ENCODE measurements at regions not wholly inside any gene's neighbourhood (a gene's known extent, or its start where the extent isn't known, plus 50 kb on each side); places are given as distances from the start of the nearest gene placed in this dataset.
"Not testable (repeated sequence)": the region's sequence is repeated elsewhere in the genome, so short reads cannot be mapped to it uniquely, and the experiment has no call there.

DNA sequence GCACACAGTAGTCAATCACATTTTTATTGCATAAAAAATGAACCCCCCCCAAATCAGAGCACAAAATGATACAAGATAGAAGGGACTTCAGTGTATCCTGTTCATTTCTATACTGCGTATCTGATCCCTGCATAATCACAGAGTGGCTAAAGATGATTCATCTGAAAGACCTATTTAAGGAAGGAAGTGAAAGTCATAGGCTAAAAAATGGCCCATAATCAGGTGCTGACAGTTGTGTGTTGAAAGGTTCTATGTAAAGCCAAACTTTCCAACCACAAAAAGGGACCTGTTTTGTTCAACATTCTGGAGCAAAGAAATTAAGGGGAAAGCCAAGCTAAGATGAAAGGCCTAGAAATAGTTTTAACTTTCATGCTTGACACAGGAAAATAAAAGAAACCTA lies 147.8 kb upstream of the ATP2B1 start:
- peak; percentile 64 for DNase-seq (ENCODE audit: low spot score)

DNA sequence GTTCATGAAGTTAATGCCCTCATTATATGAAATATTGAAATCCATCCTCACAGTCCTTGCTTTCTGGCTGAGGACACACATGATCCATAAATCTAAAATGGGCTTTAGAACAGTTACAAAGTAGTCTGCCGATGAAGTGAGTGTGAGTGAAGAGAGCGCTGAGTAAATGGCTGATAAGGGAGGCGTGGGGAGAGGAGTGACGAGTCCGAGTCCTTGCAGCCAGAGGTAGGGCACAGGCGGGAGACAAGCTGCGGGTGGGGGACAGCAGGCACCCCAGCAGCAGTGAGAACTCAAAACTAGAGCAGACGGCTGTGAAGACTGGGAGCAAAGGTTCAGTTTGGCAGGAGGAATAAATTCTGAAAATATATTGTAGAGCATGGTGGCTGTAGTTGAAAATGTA lies 140.1 kb upstream of the ATP2B1 start:
- DNase-seq (ENCODE audit: low spot score) = no peak

- no peak for DNase-seq (ENCODE audit: low spot score)
Observed at GRCh38 chr12:89846473-89847055, 137.9 kb upstream of the ATP2B1 start.

GRCh38 chr12:89845767-89846166 lies 137.1 kb upstream of the ATP2B1 start:
- DNase-seq (ENCODE audit: low spot score) = no peak

GRCh38 chr12:89845366-89845765 lies 136.7 kb upstream of the ATP2B1 start:
- no peak for DNase-seq (ENCODE audit: low spot score)

- no peak for DNase-seq (ENCODE audit: low spot score)
Observed at GRCh38 chr12:89844539-89844938, 135.9 kb upstream of the ATP2B1 start.

- DNase-seq (ENCODE audit: low spot score) = no peak
Observed at GRCh38 chr12:89840162-89840922, 131.7 kb upstream of the ATP2B1 start.

- DNase-seq (ENCODE audit: low spot score) = no peak
Observed at GRCh38 chr12:89839444-89839843, 130.8 kb upstream of the ATP2B1 start.

GRCh38 chr12:89838833-89839232 lies 130.2 kb upstream of the ATP2B1 start:
- DNase-seq (ENCODE audit: low spot score) = no peak

DNA sequence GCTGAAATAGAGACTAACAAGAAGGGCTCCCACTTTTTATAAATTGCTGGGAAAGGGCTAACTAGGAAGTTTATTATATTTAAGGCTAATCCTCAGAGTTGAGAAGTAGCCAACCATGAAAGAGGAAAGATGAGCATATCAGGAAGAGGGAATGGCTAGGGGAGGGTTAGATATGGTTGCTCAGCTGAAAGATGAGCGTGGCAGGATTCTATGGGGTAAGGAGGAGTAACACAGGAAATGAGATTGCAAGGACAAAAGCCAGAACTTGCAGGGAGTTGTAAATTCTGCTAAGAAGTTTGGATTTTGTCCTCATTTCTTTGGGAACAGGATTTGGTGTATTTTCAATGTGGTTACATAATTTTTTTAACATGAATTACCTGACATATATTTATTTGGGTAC lies 127.4 kb upstream of the ATP2B1 start:
- no peak for DNase-seq (ENCODE audit: low spot score)

DNA sequence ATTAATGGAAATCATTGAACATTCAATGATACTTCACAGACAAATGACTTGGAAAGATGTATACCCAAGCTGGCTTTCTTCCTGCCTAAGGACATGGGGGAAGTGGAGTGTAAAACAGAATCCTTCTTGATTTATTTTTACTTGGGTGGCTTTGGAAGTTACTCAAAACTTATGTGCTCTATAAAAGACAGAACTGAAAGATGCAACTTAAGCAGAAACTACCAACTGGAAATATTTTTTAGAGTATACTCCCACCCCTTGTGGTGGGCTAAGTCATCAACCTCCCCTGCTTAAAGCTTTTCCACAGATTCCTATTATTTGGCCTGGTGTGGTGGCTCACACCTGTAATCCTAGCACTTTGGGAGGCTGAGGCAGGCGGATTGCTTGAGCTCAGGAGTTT lies 126.0 kb upstream of the ATP2B1 start:
- DNase-seq (ENCODE audit: low spot score) = no peak

- no peak for DNase-seq (ENCODE audit: low spot score)
Observed at GRCh38 chr12:89833337-89834252, 125.0 kb upstream of the ATP2B1 start.

DNA sequence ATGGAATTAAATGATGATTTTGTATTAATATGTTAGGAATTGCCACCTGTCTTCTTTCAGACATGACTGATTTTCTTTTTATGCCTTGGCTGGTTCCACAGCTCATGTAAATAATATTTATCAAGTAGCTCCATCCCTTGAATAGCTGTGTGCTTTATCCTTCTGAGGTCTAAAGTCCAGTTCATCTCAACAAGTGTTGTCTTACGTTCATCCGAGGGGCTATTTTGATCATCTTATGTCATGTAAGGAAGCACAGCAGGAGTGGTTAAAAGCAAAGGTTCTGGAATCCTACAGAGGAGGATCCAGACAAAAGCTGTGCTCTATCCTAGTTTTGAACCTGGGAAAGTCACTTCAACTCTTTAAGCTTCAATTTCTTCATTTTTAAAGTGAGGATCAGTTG lies 123.7 kb upstream of the ATP2B1 start:
- DNase-seq (ENCODE audit: low spot score) = no peak

GRCh38 chr12:89831310-89832095 lies 122.9 kb upstream of the ATP2B1 start:
- no peak for DNase-seq (ENCODE audit: low spot score)

- DNase-seq (ENCODE audit: low spot score) = no peak
Observed at GRCh38 chr12:89829434-89829975, 120.9 kb upstream of the ATP2B1 start.

DNA sequence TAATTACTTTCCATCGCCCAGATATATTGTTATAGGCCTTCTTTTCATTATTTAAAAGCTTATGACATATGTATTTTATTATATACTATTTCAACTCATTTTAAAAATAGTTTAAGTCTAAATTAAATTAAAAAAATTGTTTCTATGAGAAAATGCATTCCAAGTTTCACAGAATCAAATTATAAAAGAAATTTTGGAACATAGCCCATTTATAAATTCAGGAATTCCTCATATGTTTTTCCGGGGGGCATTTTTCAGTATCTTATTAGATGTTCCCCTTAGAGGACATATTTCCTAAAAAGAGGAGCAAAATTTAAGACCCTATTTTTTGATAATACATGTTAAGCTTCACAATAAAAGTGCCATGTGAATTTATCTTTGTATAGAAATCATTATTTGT lies 119.9 kb upstream of the ATP2B1 start:
- DNase-seq (ENCODE audit: low spot score) = no peak

GRCh38 chr12:89827592-89827991 lies 119.0 kb upstream of the ATP2B1 start:
- DNase-seq (ENCODE audit: low spot score) = no peak

GRCh38 chr12:89826468-89826867 lies 117.8 kb upstream of the ATP2B1 start:
- no peak for DNase-seq (ENCODE audit: low spot score)

- no peak for DNase-seq (ENCODE audit: low spot score)
Observed at GRCh38 chr12:89825591-89826449, 117.2 kb upstream of the ATP2B1 start.

DNA sequence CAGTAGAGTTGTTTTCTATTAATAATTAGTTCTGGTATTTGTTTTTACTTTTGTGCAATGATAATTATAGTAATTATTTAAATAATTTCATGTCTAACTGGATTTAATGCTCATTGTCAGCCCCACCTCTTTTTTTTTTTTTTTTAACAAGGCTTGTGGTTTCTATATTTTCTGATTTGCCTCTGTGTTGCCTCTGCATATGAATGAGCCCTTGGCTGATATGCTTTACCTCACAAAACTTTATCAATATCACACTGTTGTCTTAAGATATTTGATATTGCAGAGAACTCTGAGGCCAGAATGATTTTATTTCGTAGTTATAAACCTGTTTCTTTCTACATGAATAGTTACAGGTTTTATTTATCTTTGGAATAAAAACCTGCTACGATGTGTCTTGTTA lies 116.2 kb upstream of the ATP2B1 start:
- DNase-seq (ENCODE audit: low spot score) = no peak

DNA sequence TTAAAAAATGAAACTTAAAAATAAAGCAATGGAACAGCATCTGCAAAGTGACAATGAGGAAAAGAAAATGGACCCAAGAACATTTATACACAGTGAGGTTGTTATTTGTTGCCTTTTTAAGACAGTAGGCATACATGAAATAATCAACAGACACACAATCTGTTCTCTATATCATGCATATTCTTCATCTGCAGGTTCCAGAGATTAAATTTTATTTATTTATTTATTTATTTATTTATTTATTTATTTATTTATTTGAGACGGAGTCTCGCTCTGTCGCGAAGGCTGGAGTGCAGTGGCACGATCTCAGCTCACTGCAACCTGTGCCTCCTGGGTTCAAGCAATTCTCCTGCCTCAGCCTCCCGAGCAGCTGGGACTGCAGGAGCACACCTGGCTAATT lies 114.4 kb upstream of the ATP2B1 start:
- not testable (repeated sequence) for DNase-seq (ENCODE audit: low spot score)
